ENCODE measurements at regions not wholly inside any gene's neighbourhood (a gene's known extent, or its start where the extent isn't known, plus 50 kb on each side); places are given as distances from the start of the nearest gene placed in this dataset.

- H3K4me3 ChIP-seq (ENCODE audit: low read depth, low read length), result no peak overlapping the region
- TF ChIP-seq POLR2A (IDR thresholded peaks at IDR 0.05; ENCODE audit: extremely low read depth, insufficient read length) (no peak), MYC (IDR thresholded peaks at IDR 0.05; ENCODE audit: low read depth, low read length) (no peak), CTCF (IDR thresholded peaks at IDR 0.05; ENCODE audit: low read depth, low read length) (no peak)
- TF ChIP-seq, protein P1, sequence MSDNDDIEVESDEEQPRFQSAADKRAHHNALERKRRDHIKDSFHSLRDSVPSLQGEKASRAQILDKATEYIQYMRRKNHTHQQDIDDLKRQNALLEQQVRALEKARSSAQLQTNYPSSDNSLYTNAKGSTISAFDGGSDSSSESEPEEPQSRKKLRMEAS (IDR thresholded peaks at IDR 0.05; ENCODE audit: low read depth, low read length), result no peak
- no peak for DNase-seq (ENCODE audit: low read depth)
These were observed 78.1 kb downstream of the LSM3 start for GRCh38 chr3:14256561-14257342.

GRCh38 chr3:14258906-14259904 lies 80.6 kb downstream of the LSM3 start:
- no peak overlapping the region for H3K4me3 ChIP-seq (ENCODE audit: low read depth, low read length)
- TF ChIP-seq POLR2A (IDR thresholded peaks at IDR 0.05; ENCODE audit: extremely low read depth, insufficient read length), result no peak
- TF ChIP-seq MYC (IDR thresholded peaks at IDR 0.05; ENCODE audit: low read depth, low read length), result no peak
- TF ChIP-seq CTCF (IDR thresholded peaks at IDR 0.05; ENCODE audit: low read depth, low read length), result no peak
- TF ChIP-seq, protein P1 (IDR thresholded peaks at IDR 0.05; ENCODE audit: low read depth, low read length), result no peak
- DNase-seq (ENCODE audit: low read depth), result no peak

- DNase-seq (ENCODE audit: low read depth), result no peak
- TF ChIP-seq, protein P1 (IDR thresholded peaks at IDR 0.05; ENCODE audit: low read depth, low read length), result no peak
- TF ChIP-seq POLR2A (IDR thresholded peaks at IDR 0.05; ENCODE audit: extremely low read depth, insufficient read length) (no peak), CTCF (IDR thresholded peaks at IDR 0.05; ENCODE audit: low read depth, low read length) (no peak), MYC (IDR thresholded peaks at IDR 0.05; ENCODE audit: low read depth, low read length) (no peak)
- H3K4me3 ChIP-seq (ENCODE audit: low read depth, low read length), result no peak overlapping the region
These were observed 81.8 kb downstream of the LSM3 start for GRCh38 chr3:14260463-14260862.

DNA sequence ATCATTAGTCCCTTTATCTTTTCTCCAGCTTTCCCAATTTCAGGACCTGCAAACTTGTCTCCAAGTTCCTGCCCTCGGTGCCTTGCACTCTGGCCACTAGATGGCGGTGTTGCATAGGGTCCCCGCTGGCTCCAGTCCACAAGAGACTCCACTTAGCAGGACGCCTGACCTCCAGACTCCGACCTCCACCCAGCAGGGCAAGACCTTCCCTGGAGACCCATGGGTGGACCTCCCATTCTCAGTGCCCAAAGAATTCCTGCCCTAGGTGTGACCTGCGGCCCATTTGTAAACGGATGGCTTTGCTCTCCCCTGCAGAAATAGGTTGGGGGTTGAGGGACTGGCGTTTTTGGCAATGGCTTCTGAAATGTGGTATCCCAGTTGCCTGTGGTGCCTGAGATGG lies 82.6 kb downstream of the LSM3 start:
- peak; percentile 81 for DNase-seq (ENCODE audit: low read depth)
- TF ChIP-seq CTCF (IDR thresholded peaks at IDR 0.05; ENCODE audit: low read depth, low read length) (peak; percentile 96), MYC (IDR thresholded peaks at IDR 0.05; ENCODE audit: low read depth, low read length) (no peak)
- H3K4me3 ChIP-seq (ENCODE audit: low read depth, low read length), result no peak overlapping the region

DNA sequence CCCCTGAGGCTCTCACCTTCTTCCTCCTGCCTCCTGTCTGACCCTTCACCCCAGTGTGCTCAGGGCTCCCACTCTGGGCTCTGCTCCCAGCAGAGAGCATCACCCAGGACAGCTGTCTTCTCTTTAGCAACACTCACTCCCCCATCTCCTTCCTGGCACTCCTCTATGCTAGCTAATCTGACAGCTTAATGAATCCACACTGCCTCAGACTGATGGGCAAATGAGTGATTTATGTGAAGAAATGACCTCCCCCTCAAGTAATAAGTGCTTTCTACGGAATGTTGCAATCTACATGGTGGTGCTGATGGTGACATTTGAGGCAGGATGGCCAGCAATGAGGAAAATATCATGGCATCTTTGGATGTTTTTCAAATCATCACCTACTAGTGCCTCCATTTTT lies 83.6 kb downstream of the LSM3 start:
- H3K4me3 ChIP-seq (ENCODE audit: low read depth, low read length), result no peak overlapping the region
- TF ChIP-seq POLR2A (IDR thresholded peaks at IDR 0.05; ENCODE audit: extremely low read depth, insufficient read length), result no peak
- TF ChIP-seq, protein P1 (IDR thresholded peaks at IDR 0.05; ENCODE audit: low read depth, low read length), result no peak
- no peak for TF ChIP-seq CTCF (IDR thresholded peaks at IDR 0.05; ENCODE audit: low read depth, low read length)
- no peak for TF ChIP-seq MYC (IDR thresholded peaks at IDR 0.05; ENCODE audit: low read depth, low read length)
- peak; percentile 46 for DNase-seq (ENCODE audit: low read depth)

All from NB4 (cell line).